A549 (cell line): ENCODE measurements at regions not wholly inside any gene's neighbourhood (a gene's known extent, or its start where the extent isn't known, plus 50 kb on each side); places are given as distances from the start of the nearest gene placed in this dataset.

Experiments used
- CTCF ChIP-seq: fragments of >200 bp; sonication (Bioruptor Twin); formaldehyde crosslinking; IDR thresholded peaks from 3 replicates; pipeline ENCODE4 v1.5.1; 2016
- ELK1 ChIP-seq: fragments of 150-350 bp; IDR thresholded peaks from 2 replicates; pipeline ENCODE4 v1.6.1; 2014; ENCODE audit warnings: low read depth, mild to moderate bottlenecking, low read length
- ESRRA ChIP-seq: fragments of 150-350 bp; IDR thresholded peaks from 2 replicates; pipeline ENCODE4 v1.6.1; 2014; ENCODE audit warnings: mild to moderate bottlenecking, low read length, borderline replicate concordance
- MAFK ChIP-seq: fragments of 450-650 bp; IDR thresholded peaks from 2 replicates; pipeline ENCODE4 v1.6.1; 2014; ENCODE audit not compliant: partially characterized antibody
- PBX3 ChIP-seq: IDR thresholded peaks from 2 replicates; pipeline ENCODE4 v1.6.1; 2012
- PHF8 ChIP-seq: fragments of 200-600 bp; sonication (generic); IDR thresholded peaks from 2 replicates; pipeline ENCODE4 v1.6.1; 2016; ENCODE audit warnings: low read depth, mild to moderate bottlenecking, antibody characterized with exemption, moderate library complexity, borderline replicate concordance
- POLR2A ChIP-seq: IDR thresholded peaks from 2 replicates; pipeline ENCODE4 v1.6.1; 2012; ENCODE audit warnings: mild to moderate bottlenecking, low read length
- RAD21 ChIP-seq, 2 experiments: fragments of >200 bp in 1 of 2; sonication (Bioruptor Twin) in 1 of 2; formaldehyde crosslinking in 1 of 2; IDR thresholded peaks in 1 of 2; conservative IDR thresholded peaks in 1 of 2; 2 replicates in 1 of 2; 3 replicates in 1 of 2; pipeline ENCODE4 v1.6.1; 2012 to 2018; ENCODE audit warnings: inconsistent platforms in 1 of 2
- RCOR1 ChIP-seq: fragments of 150-350 bp; IDR thresholded peaks from 2 replicates; pipeline ENCODE4 v1.6.1; 2014; ENCODE audit warnings: antibody characterized with exemption, low read length, low read depth
- RNF2 ChIP-seq: fragments of 200-600 bp; sonication (generic); IDR thresholded peaks from 2 replicates; pipeline ENCODE4 v1.6.1; 2016; ENCODE audit warnings: low read depth, mild to moderate bottlenecking, antibody characterized with exemption, moderate library complexity, borderline replicate concordance
- ZC3H11A ChIP-seq: fragments of 450-650 bp; IDR thresholded peaks from 2 replicates; pipeline ENCODE4 v1.6.1; 2014; ENCODE audit warnings: antibody characterized with exemption, mild to moderate bottlenecking

- TF ChIP-seq CTCF: no peak
- no peak for TF ChIP-seq MAFK
- no peak for TF ChIP-seq ELK1
- TF ChIP-seq RCOR1: no peak
- no peak for TF ChIP-seq POLR2A
- no peak for TF ChIP-seq ESRRA
- TF ChIP-seq ZC3H11A: no peak
- TF ChIP-seq PBX3: no peak
- TF ChIP-seq RNF2: no peak
- no peak for TF ChIP-seq PHF8
- TF ChIP-seq RAD21 (conservative IDR thresholded peaks at IDR 0.05 in 1 of 2, IDR thresholded peaks at IDR 0.05 in 1 of 2): no peak
Observed at GRCh38 chr2:129797489-129798300, 181.8 kb upstream of the RAB6C start.
